CD1c-positive myeloid dendritic cell (primary cell): ENCODE measurements at regions not wholly inside any gene's neighbourhood (a gene's known extent, or its start where the extent isn't known, plus 50 kb on each side); places are given as distances from the start of the nearest gene placed in this dataset.
"Not testable (repeated sequence)": the region's sequence is repeated elsewhere in the genome, so short reads cannot be mapped to it uniquely, and the experiment has no call there.

Source experiments
- DNase-seq: peaks from one replicate; pipeline ENCODE4 v3.0.0-alpha.2; 2016; ENCODE audit errors: extremely low spot score

GRCh38 chr10:64855941-64856340 is 1334.7 kb downstream of the REEP3 start:
- no peak for DNase-seq

GRCh38 chr10:64859911-64860310 is 1338.7 kb downstream of the REEP3 start:
- no peak for DNase-seq

- DNase-seq: no peak
These were observed 1342.6 kb downstream of the REEP3 start for GRCh38 chr10:64863836-64864235.

GRCh38 chr10:64867501-64867962 is 1346.3 kb downstream of the REEP3 start:
- no peak for DNase-seq

- DNase-seq: no peak
These were observed 1351.9 kb downstream of the REEP3 start for GRCh38 chr10:64873088-64873487.

GRCh38 chr10:64873959-64874358 is 1352.8 kb downstream of the REEP3 start:
- DNase-seq: no peak

- DNase-seq: no peak
These were observed 1359.3 kb downstream of the REEP3 start for GRCh38 chr10:64880546-64880945.

GRCh38 chr10:64881257-64881656 is 1360.1 kb downstream of the REEP3 start:
- DNase-seq: no peak

- DNase-seq: no peak
These were observed 1375.4 kb downstream of the REEP3 start for GRCh38 chr10:64896582-64896981.

GRCh38 chr10:64906311-64906710 is 1385.1 kb downstream of the REEP3 start:
- not testable (repeated sequence) for DNase-seq

GRCh38 chr10:64924306-64924705 is 1403.1 kb downstream of the REEP3 start:
- not testable (repeated sequence) for DNase-seq

GRCh38 chr10:64952042-64952441 is 1430.8 kb downstream of the REEP3 start:
- no peak for DNase-seq

GRCh38 chr10:64956441-64956840 is 1435.2 kb downstream of the REEP3 start:
- no peak for DNase-seq

GRCh38 chr10:64959116-64959515 is 1437.9 kb downstream of the REEP3 start:
- no peak for DNase-seq

- no peak for DNase-seq
These were observed 1438.7 kb downstream of the REEP3 start for GRCh38 chr10:64959883-64960282.

- DNase-seq: no peak
These were observed 1452.2 kb downstream of the REEP3 start for GRCh38 chr10:64973391-64973790.

- no peak for DNase-seq
These were observed 1454.9 kb downstream of the REEP3 start for GRCh38 chr10:64976150-64976549.

GRCh38 chr10:64977915-64978314 is 1456.7 kb downstream of the REEP3 start:
- DNase-seq: no peak

GRCh38 chr10:64996886-64997285 is 1475.7 kb downstream of the REEP3 start:
- DNase-seq: no peak

GRCh38 chr10:65010845-65011244 is 1489.6 kb downstream of the REEP3 start:
- DNase-seq: no peak

GRCh38 chr10:65017523-65017922 is 1496.3 kb downstream of the REEP3 start:
- no peak for DNase-seq

GRCh38 chr10:65024886-65025285 is 1503.7 kb downstream of the REEP3 start:
- DNase-seq: no peak

- DNase-seq: no peak
These were observed 1509.1 kb downstream of the REEP3 start for GRCh38 chr10:65030263-65030662.
